ENCODE measurements at regions not wholly inside any gene's neighbourhood (a gene's known extent, or its start where the extent isn't known, plus 50 kb on each side); places are given as distances from the start of the nearest gene placed in this dataset.

- TF ChIP-seq CTCF (IDR thresholded peaks at IDR 0.05): no peak
- no peak for TF ChIP-seq POLR2AphosphoS5 (IDR thresholded peaks at IDR 0.05)
- no peak for TF ChIP-seq POLR2A (IDR thresholded peaks at IDR 0.05)
- no peak for TF ChIP-seq EP300 (IDR thresholded peaks at IDR 0.05)
Observed at GRCh38 chr17:13920413-13920812, 148.9 kb upstream of the COX10 start.
